ENCODE measurements at regions not wholly inside any gene's neighbourhood (a gene's known extent, or its start where the extent isn't known, plus 50 kb on each side); places are given as distances from the start of the nearest gene placed in this dataset.

DNA sequence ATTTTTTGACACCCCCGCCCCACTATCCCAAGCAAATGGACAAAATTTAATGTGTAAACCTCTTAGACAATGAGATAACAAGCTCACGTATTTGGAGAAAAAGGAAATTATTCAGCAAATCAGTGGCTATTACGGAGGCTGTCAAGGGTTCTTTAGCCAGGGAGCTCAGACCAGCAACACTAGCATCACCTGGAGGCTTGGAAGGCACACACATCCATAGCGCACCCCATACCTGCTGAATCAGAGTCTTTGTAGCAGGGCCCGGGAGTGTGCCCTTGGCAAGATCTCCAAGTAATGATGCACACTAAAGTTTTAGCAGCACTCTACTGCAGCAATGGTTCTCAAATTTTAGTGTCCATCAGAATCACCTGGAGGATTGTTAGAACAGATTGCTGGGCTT is 223.2 kb upstream of the BTBD3 start:
- TF ChIP-seq GATA3 (IDR thresholded peaks at IDR 0.05; ENCODE audit: low read depth, low read length) (no peak), GATA2 (IDR thresholded peaks at IDR 0.05; ENCODE audit: low read depth, low read length) (no peak)

DNA sequence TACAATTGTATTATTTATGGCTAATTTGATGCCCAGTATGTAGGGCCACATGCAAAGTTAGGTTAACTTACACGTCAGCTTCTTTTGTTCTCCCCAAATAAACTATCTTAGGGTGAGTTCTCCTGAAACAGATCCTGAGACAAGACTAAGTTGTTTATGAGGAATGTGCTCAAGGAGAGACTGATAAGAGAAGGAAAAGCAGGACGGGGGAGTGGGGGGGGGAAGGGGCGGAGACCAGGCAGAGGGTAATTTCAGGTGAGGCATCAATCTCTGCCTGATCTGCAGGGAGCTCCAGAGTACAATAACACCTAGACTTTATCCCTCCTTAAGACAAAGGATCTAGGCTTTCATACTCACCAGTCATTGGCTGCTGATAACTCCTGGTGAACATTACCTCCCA is 220.6 kb upstream of the BTBD3 start:
- TF ChIP-seq GATA3 (IDR thresholded peaks at IDR 0.05; ENCODE audit: low read depth, low read length) (no peak), GATA2 (IDR thresholded peaks at IDR 0.05; ENCODE audit: low read depth, low read length) (no peak)

DNA sequence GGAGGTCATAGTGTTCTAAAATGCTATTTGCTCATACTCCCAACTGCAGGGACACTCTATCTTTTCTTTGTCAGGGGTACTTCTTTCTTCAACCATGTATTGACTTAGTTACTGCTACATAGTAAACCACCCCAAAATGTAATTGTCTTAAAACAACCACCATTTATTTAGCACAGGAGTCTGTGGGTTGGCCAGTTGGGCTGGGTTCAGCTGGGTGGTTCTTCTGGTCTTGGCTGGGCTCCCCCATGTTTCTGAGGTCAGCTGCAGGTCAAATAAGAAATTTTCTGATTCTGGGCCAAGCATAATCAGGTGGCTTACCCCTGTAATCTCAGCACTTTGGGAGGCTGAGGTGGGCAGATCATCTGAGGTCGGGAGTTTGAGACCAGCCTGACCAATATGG is 220.0 kb upstream of the BTBD3 start:
- TF ChIP-seq GATA3 (IDR thresholded peaks at IDR 0.05; ENCODE audit: low read depth, low read length) (no peak), GATA2 (IDR thresholded peaks at IDR 0.05; ENCODE audit: low read depth, low read length) (no peak)

DNA sequence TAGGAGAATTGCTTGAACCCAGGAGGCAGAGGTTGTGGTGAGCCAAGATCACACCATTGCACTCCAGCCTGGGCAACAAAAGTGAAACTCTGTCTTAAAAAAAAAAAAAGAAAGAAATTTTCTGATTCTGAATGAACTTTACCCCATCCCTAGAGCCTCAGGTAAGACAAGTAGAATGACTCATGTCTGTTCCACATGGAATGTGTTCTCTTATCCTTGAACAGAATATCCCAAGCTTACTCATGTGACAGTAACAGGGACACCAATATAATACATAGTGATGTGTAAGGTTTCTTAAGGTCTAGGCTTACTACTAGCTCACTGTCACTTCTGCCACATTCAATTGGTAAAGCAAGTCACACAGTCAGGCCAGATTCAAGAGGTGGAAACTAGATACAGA is 219.6 kb upstream of the BTBD3 start:
- TF ChIP-seq GATA2 (IDR thresholded peaks at IDR 0.05; ENCODE audit: low read depth, low read length) (no peak), GATA3 (IDR thresholded peaks at IDR 0.05; ENCODE audit: low read depth, low read length) (no peak)

DNA sequence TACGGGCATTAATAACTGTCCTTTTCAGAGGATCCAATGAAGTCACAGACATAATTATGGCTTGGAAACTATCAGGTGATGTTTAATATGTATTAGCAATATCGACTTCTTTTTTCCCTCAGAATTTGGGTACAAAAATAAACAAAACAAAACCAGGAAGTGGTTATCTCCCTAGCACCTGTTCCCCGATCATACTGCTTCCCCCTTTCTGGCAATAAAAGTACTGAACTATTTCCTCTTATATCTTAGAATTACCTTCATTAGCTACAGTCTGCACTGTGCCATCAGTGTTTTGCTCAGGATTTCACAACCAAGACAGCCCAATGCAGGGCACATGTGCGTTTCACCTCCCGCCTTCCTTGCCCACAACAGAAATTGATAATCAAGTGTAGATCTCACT is 216.9 kb upstream of the BTBD3 start:
- TF ChIP-seq GATA2 (IDR thresholded peaks at IDR 0.05; ENCODE audit: low read depth, low read length) = no peak
- TF ChIP-seq GATA3 (IDR thresholded peaks at IDR 0.05; ENCODE audit: low read depth, low read length) = no peak

DNA sequence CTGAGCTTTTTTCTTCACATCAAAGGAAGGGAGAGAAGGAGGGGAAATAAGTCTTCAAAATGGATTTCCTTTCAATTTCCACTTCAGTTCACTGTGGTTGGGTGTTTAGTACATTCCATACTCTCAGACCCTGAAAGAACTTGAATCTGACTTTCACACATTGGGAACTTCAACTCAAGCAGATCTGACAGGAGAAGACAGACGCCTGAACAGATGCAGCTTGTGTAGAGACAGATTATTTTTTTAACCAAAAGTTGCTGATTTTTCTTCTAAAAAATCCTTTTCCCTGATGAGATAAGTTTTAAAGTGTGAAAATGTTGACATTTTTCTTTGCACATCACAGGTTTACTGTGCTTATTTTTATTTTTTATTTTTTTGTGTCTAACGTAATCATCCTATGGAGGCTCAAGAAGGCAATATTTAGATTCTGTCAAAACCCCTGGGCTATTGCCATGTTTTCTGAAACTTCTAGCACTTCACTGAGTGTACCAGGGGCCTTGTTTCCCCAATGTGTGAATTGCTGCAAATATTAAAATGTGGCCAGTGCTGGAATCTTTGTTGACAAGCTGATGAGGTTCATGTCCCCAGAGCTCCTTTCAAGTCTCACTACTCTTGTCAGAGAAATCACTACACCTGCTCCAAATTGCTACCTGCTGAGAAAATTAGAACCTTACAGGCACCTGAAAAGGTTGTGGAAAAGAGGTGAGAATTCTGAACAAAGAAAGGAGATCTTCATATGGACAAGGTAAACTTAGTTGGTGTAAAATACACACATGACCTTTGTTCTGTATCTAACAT is 214.8 kb upstream of the BTBD3 start:
- TF ChIP-seq GATA2 (IDR thresholded peaks at IDR 0.05; ENCODE audit: low read depth, low read length) (no peak), GATA3 (IDR thresholded peaks at IDR 0.05; ENCODE audit: low read depth, low read length) (no peak)

DNA sequence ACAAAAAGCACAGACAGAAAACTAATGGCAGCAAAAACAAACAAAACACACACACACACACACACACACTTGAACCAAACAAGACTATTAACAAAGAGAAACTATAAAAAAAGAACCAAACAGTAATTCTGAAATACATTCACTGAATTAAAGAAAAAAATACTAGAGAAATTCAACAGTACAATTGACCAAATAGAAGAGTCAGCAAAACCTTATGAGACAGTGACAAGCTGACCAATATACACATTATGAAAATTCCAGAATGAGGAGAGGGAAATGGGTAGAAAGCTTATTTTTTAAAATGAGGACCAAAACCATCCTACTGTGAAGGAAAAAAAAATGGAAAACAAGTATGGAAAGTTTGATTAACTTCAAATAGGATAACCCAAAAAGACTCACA is 212.2 kb upstream of the BTBD3 start:
- TF ChIP-seq GATA2 (IDR thresholded peaks at IDR 0.05; ENCODE audit: low read depth, low read length) (no peak), GATA3 (IDR thresholded peaks at IDR 0.05; ENCODE audit: low read depth, low read length) (no peak)

DNA sequence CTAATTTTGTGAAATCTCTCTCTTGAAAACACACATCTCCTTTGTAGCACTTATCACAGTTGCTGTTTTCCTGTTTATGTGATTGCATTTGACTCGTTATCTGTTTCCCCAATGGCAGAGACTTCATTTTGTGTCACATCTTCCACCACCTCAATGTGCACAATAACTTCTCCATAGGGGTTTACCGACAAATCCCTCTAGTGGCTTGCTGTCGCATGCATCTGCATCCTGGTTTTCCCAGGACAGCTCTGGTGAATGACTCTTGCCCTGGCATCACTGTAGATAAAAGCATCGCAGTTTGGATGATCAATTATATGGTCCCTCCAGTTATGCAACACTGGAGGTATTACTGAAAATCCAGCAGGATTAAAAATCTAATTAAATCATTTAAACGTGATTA is 206.5 kb upstream of the BTBD3 start:
- no peak for TF ChIP-seq GATA3 (IDR thresholded peaks at IDR 0.05; ENCODE audit: low read depth, low read length)
- no peak for TF ChIP-seq GATA2 (IDR thresholded peaks at IDR 0.05; ENCODE audit: low read depth, low read length)

DNA sequence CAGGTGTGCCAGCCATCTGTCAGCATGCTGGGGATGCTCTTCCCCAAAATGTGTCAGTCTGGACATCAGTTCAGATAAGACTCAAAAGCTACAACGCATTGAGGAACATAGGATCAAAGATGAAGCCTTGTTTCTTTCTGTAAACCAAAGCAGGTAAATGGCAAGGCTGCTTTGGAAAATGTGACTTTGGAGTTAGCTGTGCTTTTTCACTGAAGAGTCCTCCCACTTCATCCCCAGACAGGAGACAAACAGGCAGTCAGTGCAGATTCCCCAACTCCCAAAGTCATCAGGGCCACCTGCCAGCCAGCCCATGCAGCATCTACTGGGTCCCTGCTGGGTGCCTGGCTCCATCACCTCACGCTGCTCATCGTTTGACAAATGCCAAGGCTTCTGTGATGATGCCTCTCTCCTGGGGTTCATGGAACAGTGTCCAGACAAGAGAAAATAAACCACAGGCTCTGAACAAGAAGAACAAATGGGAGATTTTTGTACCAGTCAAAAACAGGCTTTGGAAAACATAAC is 205.0 kb upstream of the BTBD3 start:
- TF ChIP-seq GATA3 (IDR thresholded peaks at IDR 0.05; ENCODE audit: low read depth, low read length) (no peak), GATA2 (IDR thresholded peaks at IDR 0.05; ENCODE audit: low read depth, low read length) (no peak)

DNA sequence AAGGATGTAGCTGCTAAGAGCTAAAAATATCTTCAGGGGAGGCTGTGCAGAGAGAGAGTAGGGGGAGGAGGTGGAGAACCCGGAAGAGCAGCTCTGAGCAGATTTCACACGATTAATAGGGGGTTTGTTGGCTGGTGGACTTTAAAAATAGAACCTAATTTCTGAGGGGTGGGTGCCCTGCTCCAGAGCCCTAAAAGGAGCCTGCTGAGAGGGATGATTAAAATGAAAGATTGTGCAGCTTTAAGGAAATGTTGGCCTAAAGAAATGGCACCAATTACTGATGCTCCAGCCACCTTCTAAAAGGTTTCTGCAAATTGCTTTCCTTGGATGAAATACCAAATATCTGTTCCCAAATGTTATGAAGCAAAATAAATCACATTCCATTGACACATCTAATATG is 202.8 kb upstream of the BTBD3 start:
- TF ChIP-seq GATA3 (IDR thresholded peaks at IDR 0.05; ENCODE audit: low read depth, low read length) (no peak), GATA2 (IDR thresholded peaks at IDR 0.05; ENCODE audit: low read depth, low read length) (no peak)

DNA sequence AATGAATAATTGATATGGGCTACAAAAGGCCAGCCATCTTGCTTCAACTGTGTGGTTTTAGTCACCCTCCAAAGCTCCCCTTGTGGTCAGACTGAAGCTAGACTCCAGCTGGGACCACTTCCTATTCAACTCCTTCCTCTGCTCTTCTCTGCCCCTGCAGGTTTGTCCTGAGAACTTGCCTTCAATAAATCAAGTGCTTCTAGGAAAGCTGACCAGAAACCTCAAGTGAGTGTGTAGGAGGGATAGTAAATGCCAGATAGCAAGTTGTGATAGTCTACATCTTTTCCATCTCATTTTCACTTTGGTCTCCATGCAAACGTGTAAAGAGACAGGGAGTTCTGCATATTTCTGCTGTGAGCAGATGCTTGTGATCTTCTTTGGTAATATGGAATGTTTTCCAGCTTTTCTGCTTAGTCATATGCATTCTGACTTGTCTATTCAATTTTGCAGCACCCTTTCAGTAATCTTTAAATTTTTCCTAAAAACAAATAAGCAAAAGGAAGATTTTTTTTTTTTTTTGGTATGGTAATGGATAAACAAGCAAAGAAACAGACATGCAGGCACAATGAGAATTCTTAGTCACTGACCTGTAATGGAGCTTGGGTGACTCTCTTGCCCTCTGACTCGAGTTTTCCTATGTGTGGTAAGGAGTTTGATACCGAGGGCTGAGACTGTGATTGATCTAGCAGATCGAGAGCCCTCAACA is 201.3 kb upstream of the BTBD3 start:
- TF ChIP-seq GATA2 (IDR thresholded peaks at IDR 0.05; ENCODE audit: low read depth, low read length) (no peak), GATA3 (IDR thresholded peaks at IDR 0.05; ENCODE audit: low read depth, low read length) (no peak)

DNA sequence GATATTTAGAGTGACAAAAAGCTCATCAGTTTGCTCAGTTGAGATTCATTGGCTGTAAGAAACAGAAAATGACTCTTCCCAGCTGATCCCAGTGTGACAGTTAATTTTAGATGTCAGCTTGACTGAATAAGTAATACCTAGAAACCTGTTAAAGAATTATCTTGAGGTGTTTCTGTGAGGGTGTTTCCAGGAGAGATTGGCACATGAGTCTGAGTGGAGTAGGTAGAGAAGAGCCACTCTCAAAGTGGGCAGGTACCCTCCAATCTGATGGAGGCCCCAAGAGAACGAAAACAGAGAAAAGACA is 200.8 kb upstream of the BTBD3 start:
- TF ChIP-seq GATA3 (IDR thresholded peaks at IDR 0.05; ENCODE audit: low read depth, low read length) = no peak
- TF ChIP-seq GATA2 (IDR thresholded peaks at IDR 0.05; ENCODE audit: low read depth, low read length) = no peak

DNA sequence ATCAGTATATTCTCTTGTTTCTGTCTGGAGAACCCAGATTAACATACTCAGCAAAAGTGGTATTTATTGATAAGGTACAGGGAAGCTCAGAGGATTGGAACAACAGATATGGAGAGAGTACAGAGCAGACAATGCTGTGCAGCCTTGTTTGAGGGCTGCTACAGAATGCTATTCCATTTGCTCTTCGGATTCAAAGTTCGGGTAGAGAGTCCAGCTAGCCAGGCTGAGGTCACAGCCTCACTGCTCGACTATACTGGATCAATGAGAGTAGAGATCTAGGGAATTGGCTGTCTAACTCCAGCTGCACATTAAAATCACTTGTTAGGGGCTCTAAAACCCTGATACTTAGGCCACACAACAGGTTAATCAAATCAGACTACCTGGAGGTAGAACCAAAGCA is 200.1 kb upstream of the BTBD3 start:
- TF ChIP-seq GATA2 (IDR thresholded peaks at IDR 0.05; ENCODE audit: low read depth, low read length) = no peak
- no peak for TF ChIP-seq GATA3 (IDR thresholded peaks at IDR 0.05; ENCODE audit: low read depth, low read length)

DNA sequence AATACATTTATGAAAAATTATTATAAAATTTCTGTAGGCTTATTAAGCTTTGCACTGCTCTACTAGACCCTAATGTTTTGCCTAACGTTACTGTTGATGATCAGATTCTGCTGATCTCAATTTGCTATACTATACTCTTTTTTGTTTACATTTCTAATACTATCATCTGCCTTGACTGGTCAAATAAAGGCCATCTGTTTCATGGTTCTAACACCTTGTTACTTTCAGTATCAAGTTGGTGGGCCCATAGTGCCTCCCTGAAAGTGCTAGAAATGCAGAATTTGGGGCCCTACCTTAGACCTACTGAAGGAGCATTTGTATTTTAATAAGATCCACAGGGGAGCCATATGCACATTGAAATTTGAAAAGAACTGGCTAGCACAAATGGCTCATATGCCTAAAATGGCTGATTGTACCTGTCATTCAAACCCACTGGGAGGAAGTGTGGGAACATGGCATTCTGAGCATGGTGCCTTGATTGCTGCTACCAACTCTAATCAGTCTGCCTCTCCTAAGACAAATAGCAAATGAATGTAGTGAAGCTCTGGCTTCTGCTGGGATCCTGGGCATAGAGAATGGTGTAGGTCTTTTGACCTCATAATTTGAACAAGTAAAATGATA is 199.1 kb upstream of the BTBD3 start:
- TF ChIP-seq GATA3 (IDR thresholded peaks at IDR 0.05; ENCODE audit: low read depth, low read length) (no peak), GATA2 (IDR thresholded peaks at IDR 0.05; ENCODE audit: low read depth, low read length) (no peak)

DNA sequence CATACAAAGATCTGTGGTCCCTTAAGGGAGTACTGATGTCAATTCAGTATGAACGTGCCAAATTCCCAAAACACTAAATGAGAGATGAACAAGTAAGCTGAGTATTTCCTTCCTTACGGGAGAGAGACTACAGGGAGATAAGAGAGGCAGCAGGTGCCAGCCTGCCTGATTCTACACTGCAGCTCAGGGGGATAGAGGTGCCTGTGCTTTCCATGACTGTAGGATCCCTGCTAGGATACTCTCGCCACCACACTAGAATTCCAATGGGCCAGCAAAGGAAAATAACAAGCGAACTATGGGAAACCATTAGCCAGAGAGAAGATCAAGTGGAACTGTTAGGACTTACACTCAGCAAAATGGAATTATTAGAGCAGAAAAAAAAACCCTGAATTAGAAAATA is 198.5 kb upstream of the BTBD3 start:
- no peak for TF ChIP-seq GATA3 (IDR thresholded peaks at IDR 0.05; ENCODE audit: low read depth, low read length)
- no peak for TF ChIP-seq GATA2 (IDR thresholded peaks at IDR 0.05; ENCODE audit: low read depth, low read length)

Measured in SH-SY5Y (cell line).